Fibroblast of upper back skin (primary cell): ENCODE measurements at regions not wholly inside any gene's neighbourhood (a gene's known extent, or its start where the extent isn't known, plus 50 kb on each side); places are given as distances from the start of the nearest gene placed in this dataset.

ENCODE experiments used
- DNase-seq: peaks from one replicate; pipeline ENCODE4 v3.0.0-alpha.2; 2013

GRCh38 chrX:149151805-149152757, 353.0 kb downstream of the IDS start:
- peak; percentile 82 for DNase-seq

- DNase-seq = peak; percentile 22
Measured at GRCh38 chrX:149145845-149146285, 359.2 kb downstream of the IDS start.

- peak; percentile 53 for DNase-seq
Measured at GRCh38 chrX:149131774-149132173, 373.3 kb downstream of the IDS start.

DNA sequence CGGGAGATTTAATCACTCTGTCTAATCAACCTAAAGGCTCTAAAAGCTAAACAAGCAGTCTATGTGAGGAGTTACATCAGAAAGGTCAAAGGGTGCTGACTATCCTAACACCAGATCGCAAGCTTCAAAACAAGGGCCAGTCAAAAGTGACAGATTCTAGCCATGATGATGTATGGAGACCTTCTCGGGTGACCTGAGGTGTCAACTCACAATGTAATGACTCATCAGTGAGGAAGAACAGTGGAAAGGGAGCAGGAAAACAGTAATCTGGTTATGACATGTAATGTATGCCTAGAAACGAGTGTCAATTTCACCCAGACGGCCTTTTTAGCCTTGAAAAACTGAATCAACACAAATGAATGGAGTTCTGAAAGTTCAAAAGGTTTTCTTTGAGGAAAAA, 375.3 kb downstream of the IDS start:
- DNase-seq = peak; percentile 13

- no peak for DNase-seq
Measured at GRCh38 chrX:149124526-149125108, 380.5 kb downstream of the IDS start.

- no peak for DNase-seq
Measured at GRCh38 chrX:149121206-149121920, 383.7 kb downstream of the IDS start.

DNA sequence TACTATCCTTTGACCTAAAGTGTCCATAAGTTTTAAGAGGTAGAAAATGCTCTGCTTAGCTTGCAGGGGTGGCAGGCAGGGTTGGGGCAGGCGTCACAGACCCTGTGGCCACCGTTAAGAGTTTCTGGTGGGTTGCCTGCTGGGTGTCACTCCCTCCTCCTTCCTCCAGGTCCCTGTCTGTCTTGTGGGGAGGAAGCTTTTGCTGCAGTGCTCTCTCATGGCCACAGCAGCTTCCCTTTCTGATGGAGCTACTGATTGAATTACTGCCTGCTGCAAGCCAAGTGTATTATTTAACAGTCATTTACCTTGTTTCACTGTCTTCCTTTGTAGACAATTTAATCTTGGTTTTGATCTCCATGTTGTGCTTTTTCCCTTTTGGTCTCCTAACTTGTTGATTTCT, 384.6 kb downstream of the IDS start:
- DNase-seq = no peak

DNA sequence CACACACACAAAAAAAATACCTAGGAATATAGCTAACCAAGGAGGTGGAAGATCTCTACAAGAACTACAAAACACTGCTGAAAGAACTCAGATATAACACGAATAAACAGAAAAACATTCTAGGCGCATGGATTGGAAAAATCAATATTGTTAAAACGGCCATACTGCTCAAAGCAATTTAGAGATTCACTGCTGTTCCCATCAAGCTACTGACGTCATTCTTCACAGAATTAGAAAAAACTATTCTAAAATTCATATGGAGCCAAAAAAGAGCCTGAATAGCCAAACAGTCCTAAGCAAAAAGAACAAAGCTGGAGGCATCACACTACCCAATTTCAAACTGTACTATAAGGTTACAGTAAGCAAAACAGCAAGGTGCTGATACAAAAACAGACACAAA, 390.2 kb downstream of the IDS start:
- DNase-seq = no peak

DNA sequence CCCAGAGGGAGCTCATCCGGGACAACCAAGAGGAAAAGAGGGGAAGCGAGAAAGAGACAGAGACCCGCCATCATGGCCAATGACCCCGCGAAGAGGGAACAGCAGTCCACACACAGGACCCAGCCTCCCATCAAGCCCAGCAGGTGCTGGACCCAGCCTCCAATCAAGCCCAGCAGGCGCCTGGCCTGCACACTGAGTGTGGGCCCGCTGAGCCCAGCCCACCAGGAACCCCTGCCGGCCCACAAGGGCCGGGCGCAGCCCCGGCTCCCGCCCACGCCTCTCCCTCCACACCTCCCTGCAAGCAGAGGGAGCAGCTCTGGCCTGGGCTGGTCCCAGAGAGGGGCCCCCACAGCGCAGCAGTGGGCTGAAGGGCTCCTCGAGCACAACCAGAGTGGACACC, 391.1 kb downstream of the IDS start:
- DNase-seq = no peak

- no peak for DNase-seq
Measured at GRCh38 chrX:149097786-149098185, 407.3 kb downstream of the IDS start.

DNA sequence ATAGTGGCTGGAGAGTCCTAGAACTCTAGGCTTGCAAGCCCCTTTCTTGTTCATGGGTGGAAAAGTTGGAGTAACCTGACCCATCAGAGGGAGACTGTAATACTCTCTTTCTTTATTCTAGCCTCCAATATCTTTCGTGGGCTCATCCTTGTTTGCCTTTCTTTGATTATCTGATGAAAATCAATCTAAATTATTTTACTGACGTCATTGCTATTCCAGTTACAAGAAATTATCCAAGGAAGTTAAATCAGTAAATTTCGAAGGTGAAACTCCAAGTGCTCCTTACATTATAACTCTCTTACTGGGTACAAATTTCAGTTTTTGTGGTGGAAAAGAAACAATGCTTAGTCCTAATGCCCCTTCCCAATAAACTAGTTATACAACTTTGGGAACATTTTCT, 412.9 kb downstream of the IDS start:
- no peak for DNase-seq

DNA sequence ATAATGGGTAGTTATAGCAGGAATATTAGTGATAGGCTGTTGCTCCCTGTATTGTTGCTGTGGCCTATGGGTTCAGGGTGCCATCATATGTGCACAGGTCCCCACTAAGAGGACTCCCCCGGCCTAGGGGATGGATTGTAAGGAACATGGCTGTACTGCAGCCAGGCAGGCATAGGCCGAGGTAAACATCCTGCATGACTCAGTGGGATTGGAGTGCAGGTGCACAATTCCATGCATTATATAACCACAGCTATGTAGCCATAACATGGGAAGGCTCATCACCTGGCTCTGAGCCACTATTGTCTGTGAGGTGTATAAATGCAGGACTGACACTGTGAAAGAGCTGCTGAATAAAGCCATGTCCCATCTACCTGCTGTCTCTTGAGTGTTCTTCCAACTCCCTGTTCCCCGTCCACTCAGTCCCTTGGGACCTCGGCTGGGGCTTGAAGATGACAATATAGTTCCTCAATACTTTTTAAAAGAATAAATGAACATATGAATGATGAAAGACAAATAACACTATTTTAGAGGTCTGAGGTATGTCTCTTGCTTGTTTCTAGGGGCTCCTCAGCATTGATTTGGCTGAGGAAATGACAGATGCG, 425.2 kb downstream of the IDS start:
- no peak for DNase-seq

- DNase-seq = peak; percentile 89
Measured at GRCh38 chrX:149074398-149074797, 430.7 kb downstream of the IDS start.

GRCh38 chrX:149073479-149073878, 431.6 kb downstream of the IDS start:
- peak; percentile 82 for DNase-seq

- no peak for DNase-seq
Measured at GRCh38 chrX:149069899-149070298, 435.2 kb downstream of the IDS start.

DNA sequence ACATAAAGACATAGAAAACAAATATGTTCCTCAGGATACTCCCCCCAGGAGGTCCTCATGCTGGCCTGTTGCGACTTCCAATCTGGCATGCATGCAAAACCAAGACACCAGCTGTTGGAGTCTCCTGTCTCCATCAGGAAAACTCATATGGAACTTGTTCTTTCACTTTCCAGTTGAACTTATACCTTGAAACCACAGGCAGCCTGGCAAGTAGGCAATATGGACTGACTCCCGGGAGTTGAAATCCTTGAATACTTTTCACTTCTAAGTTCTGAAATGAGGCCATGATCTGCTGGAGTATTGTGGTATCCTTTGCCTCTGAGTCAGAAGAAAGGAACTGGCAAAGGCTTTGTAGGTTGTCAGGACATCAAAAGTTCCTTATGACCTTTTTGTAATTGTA, 444.2 kb downstream of the IDS start:
- peak; percentile 93 for DNase-seq
